Pancreas (tissue), 10 donors: ENCODE measurements at regions not wholly inside any gene's neighbourhood (a gene's known extent, or its start where the extent isn't known, plus 50 kb on each side); places are given as distances from the start of the nearest gene placed in this dataset.

Source experiments
- ATAC-seq, 4 donors: fragments of 200-7000 bp; cut with Tn5 transposase; one replicate each; pipeline versions ENCODE4 v1.8.0 to v1.9.1; 2020; ENCODE audit warnings: mild to moderate bottlenecking in 4 of 4, moderate library complexity in 4 of 4
- DNase-seq, 6 donors: peaks; one replicate each; pipeline ENCODE4 v3.0.0-alpha.2; 2020
- FAIRE-seq: peaks from 2 replicates; lab custom pipeline; 2012; peaks lifted over from hg19 to GRCh38; lab: Jason Lieb, UNC
- H3K27ac ChIP-seq, 4 donors: fragments of 200-600 bp; sonication (generic); 1 replicate in 3 of 4; 2 replicates in 1 of 4; pipeline versions ENCODE4 v1.5.0 to v1.8.0; 2020
- H3K27me3 ChIP-seq, 4 donors: fragments of 200-600 bp; one replicate each; pipeline ENCODE4 v1.8.0; 2021
- H3K36me3 ChIP-seq, 3 donors: fragments of 200-600 bp; sonication (generic) in 1 of 3; one replicate each; pipeline versions ENCODE4 v1.5.0 to v1.8.0; 2020 to 2021
- H3K4me1 ChIP-seq, 3 donors: fragments of 200-600 bp; one replicate each; pipeline ENCODE4 v1.8.0; 2021
- H3K4me3 ChIP-seq, 4 donors: fragments of 200-600 bp; sonication (generic) in 2 of 4; one replicate each; pipeline versions ENCODE4 v1.5.0 to v1.8.0; 2020 to 2021
- H3K9me3 ChIP-seq, 4 donors: fragments of 200-600 bp; one replicate each; pipeline ENCODE4 v1.8.0; 2021
- WGBS, 2 donors: extraction: QIAGEN DNeasy Blood & Tissue Kit; methylation state at CpG; one replicate each; pipeline ENCODE4 v1.1.7; 2013; 5-methylcytosine and 5-hydroxymethylcytosine counted together
- intact Hi-C, 3 donors: fragments of 100-400 bp; cut with DNase I; formaldehyde crosslinking; loops; one replicate each; pipeline versions ENCODE4 v1.11.1 to v1.14.2; 2022
- TF ChIP-seq, protein P1 (sequence below), 4 donors: fragments of 200-600 bp; sonication (generic) in 3 of 4; IDR thresholded peaks; one replicate each; pipeline versions ENCODE4 v1.5.0 to v1.8.0; 2021; ENCODE audit warnings: antibody characterized with exemption in 4 of 4
- donor health status: healthy with polysubstance abuse.
- donor health status: DM: no; HTN: no; CAD: no; lungs with moderate emphysema.
- donor health status: DM: no; HTN: no; CAD: no.
- donor health status: control.
- donor health status: control.
- donor health status: Bipolar disorder and iron deficiency.
- donor health status: DM: yes; HTN: yes; CAD: no.
- donor health status: DM: no; HTN: no; CAD: no.
- donor health status: DM: no; HTN: no; CAD: no.
- donor health status: DM: yes; HTN: yes; CAD: no.

- Histone ChIP-seq H3K27me3 (no peaks in the 10 kb centered on the region), H3K27ac (no peak overlapping the region), H3K4me3 (no peak overlapping the region), H3K4me1 (peaks cover 7 to 9% (median 7%) of the 10 kb centered on the region in 3 donors), H3K9me3 (no peaks in the 10 kb centered on the region), H3K36me3 (no peaks in the 10 kb centered on the region)
- ATAC-seq (no peak), FAIRE-seq (no peak), DNase-seq (no peak)
- WGBS, 2 donors, result 97 to 99% methylated on average over 3 of the region's 3 CpGs
- intact Hi-C loops, result no loop called here
- TF ChIP-seq, protein P1, sequence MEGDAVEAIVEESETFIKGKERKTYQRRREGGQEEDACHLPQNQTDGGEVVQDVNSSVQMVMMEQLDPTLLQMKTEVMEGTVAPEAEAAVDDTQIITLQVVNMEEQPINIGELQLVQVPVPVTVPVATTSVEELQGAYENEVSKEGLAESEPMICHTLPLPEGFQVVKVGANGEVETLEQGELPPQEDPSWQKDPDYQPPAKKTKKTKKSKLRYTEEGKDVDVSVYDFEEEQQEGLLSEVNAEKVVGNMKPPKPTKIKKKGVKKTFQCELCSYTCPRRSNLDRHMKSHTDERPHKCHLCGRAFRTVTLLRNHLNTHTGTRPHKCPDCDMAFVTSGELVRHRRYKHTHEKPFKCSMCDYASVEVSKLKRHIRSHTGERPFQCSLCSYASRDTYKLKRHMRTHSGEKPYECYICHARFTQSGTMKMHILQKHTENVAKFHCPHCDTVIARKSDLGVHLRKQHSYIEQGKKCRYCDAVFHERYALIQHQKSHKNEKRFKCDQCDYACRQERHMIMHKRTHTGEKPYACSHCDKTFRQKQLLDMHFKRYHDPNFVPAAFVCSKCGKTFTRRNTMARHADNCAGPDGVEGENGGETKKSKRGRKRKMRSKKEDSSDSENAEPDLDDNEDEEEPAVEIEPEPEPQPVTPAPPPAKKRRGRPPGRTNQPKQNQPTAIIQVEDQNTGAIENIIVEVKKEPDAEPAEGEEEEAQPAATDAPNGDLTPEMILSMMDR (IDR thresholded peaks at IDR 0.05), result no peak
These were observed 118.4 kb upstream of the ANK3 start for GRCh38 chr10:60508037-60508436.

- ATAC-seq (no peak), DNase-seq (no peak), FAIRE-seq (no peak)
- H3K9me3 ChIP-seq, result no peaks in the 10 kb centered on the region
- H3K27ac ChIP-seq, result no peak overlapping the region
- intact Hi-C loops, result no loop called here
- no peaks in the 10 kb centered on the region for H3K27me3 ChIP-seq
- peaks cover under 1 to 5% (median 5%) of the 10 kb centered on the region in 3 donors for H3K4me1 ChIP-seq
- WGBS, 2 donors, result 95 to 99% methylated on average over 4 of the region's 4 CpGs
- no peaks in the 10 kb centered on the region for H3K36me3 ChIP-seq
- TF ChIP-seq, protein P1 (IDR thresholded peaks at IDR 0.05), result no peak
- no peak overlapping the region for H3K4me3 ChIP-seq
These were observed 112.9 kb upstream of the ANK3 start for GRCh38 chr10:60502621-60503020.

DNA sequence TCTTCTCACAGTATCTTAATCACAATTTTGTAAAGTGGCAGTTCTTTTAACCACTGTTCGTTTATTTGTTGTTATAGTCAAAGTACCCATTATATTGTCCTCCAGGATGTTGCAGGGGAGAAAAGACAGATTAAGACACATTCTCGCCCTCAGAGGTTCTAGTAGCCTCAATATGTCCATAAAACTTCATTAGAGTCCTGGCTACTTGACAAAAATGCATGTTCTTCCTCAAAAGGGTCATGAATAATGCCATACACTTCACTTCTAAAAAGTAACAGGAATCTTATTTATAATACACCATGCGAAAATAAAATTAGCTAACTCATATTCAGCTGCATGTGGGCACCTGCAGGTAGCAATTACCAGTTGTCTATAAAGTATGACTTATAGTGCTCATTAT lies 109.3 kb upstream of the ANK3 start:
- H3K27ac ChIP-seq, result no peak overlapping the region
- no peaks in the 10 kb centered on the region for H3K27me3 ChIP-seq
- DNase-seq, result no peak
- FAIRE-seq, result no peak
- intact Hi-C loops, result no loop called here
- H3K4me1 ChIP-seq, result no peaks in the 10 kb centered on the region
- H3K36me3 ChIP-seq, result no peaks in the 10 kb centered on the region
- WGBS, 2 donors, result 76 to 77% methylated on average over 3 of the region's 3 CpGs
- H3K4me3 ChIP-seq, result no peak overlapping the region
- no peak for ATAC-seq
- TF ChIP-seq, protein P1 (IDR thresholded peaks at IDR 0.05), result no peak
- H3K9me3 ChIP-seq, result no peaks in the 10 kb centered on the region

- Histone ChIP-seq H3K4me3 (no peak overlapping the region), H3K36me3 (no peaks in the 10 kb centered on the region), H3K27ac (no peak overlapping the region), H3K9me3 (no peaks in the 10 kb centered on the region), H3K4me1 (no peaks in the 10 kb centered on the region), H3K27me3 (no peaks in the 10 kb centered on the region)
- TF ChIP-seq, protein P1 (IDR thresholded peaks at IDR 0.05), result no peak
- 57 to 64% methylated on average over 1 of the region's 1 CpG for WGBS, 2 donors
- FAIRE-seq, result no peak
- intact Hi-C loops, result no loop called here
- no peak for DNase-seq
- ATAC-seq, result no peak
These were observed 107.7 kb upstream of the ANK3 start for GRCh38 chr10:60497364-60497763.

DNA sequence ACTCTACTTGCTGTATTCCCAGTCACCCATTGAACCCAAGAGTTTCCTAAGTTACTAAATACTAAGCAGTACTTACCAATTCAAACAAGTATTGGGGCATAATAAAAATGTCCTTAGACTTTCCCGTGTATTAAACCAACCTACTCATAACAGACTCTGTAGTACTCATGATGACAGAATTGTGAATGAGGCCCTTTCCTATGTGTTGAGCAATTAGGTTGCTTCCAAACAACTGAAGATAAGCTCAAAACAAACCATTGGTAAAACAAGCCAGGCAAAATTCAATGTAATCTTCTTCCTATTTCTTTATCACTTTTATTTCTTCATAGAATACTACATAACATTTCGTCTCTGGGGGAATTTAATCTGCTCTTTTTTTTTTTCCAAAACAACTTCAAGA lies 106.5 kb upstream of the ANK3 start:
- FAIRE-seq (no peak), ATAC-seq (no peak), DNase-seq (no peak)
- TF ChIP-seq, protein P1 (IDR thresholded peaks at IDR 0.05), result no peak
- Histone ChIP-seq H3K4me1 (no peaks in the 10 kb centered on the region), H3K4me3 (no peak overlapping the region), H3K9me3 (no peaks in the 10 kb centered on the region), H3K36me3 (no peaks in the 10 kb centered on the region), H3K27ac (no peak overlapping the region), H3K27me3 (no peaks in the 10 kb centered on the region)
- intact Hi-C loops, result no loop called here
- 63 to 85% methylated on average over 2 of the region's 2 CpGs for WGBS, 2 donors
